ENCODE measurements at regions not wholly inside any gene's neighbourhood (a gene's known extent, or its start where the extent isn't known, plus 50 kb on each side); places are given as distances from the start of the nearest gene placed in this dataset.

- DNase-seq = no peak
- Histone ChIP-seq H3K36me3 (replicated peaks) (no peaks in the 10 kb centered on the region), H3K27me3 (replicated peaks) (no peaks in the 10 kb centered on the region), H3K4me3 (ENCODE audit: low read depth, low read length) (no peak overlapping the region), H3K27ac (no peak overlapping the region)
- in situ Hi-C loops (cut with HindIII; ENCODE audit: low pct_ligation_motif_present, low sequenced_read_pairs) = no loop called here
- TF ChIP-seq CTCF (IDR thresholded peaks at IDR 0.05; ENCODE audit: low read depth, low read length, missing control alignments) = no peak
Measured at GRCh38 chr1:216794586-216794985, 71.4 kb upstream of the ESRRG start.

- Histone ChIP-seq H3K27ac (no peak overlapping the region), H3K36me3 (replicated peaks) (no peaks in the 10 kb centered on the region), H3K27me3 (replicated peaks) (no peaks in the 10 kb centered on the region), H3K4me3 (ENCODE audit: low read depth, low read length) (no peak overlapping the region)
- no peak for DNase-seq
- in situ Hi-C loops (cut with HindIII; ENCODE audit: low pct_ligation_motif_present, low sequenced_read_pairs) = no loop called here
- TF ChIP-seq CTCF (IDR thresholded peaks at IDR 0.05; ENCODE audit: low read depth, low read length, missing control alignments) = no peak
Measured at GRCh38 chr1:216793973-216794372, 70.7 kb upstream of the ESRRG start.

GRCh38 chr1:216793303-216793702, 70.1 kb upstream of the ESRRG start:
- Histone ChIP-seq H3K36me3 (replicated peaks) (no peaks in the 10 kb centered on the region), H3K27me3 (replicated peaks) (no peaks in the 10 kb centered on the region), H3K4me3 (ENCODE audit: low read depth, low read length) (no peak overlapping the region), H3K27ac (no peak overlapping the region)
- peak; percentile 20 for TF ChIP-seq CTCF (IDR thresholded peaks at IDR 0.05; ENCODE audit: low read depth, low read length, missing control alignments)
- in situ Hi-C loops (cut with HindIII; ENCODE audit: low pct_ligation_motif_present, low sequenced_read_pairs) = no loop called here
- DNase-seq = no peak

- in situ Hi-C loops (cut with HindIII; ENCODE audit: low pct_ligation_motif_present, low sequenced_read_pairs) = no loop called here
- DNase-seq = no peak
- no peak overlapping the region for H3K27ac ChIP-seq
- H3K4me3 ChIP-seq (ENCODE audit: low read depth, low read length) = no peak overlapping the region
- H3K36me3 ChIP-seq (replicated peaks) = no peaks in the 10 kb centered on the region
- no peaks in the 10 kb centered on the region for H3K27me3 ChIP-seq (replicated peaks)
- TF ChIP-seq CTCF (IDR thresholded peaks at IDR 0.05; ENCODE audit: low read depth, low read length, missing control alignments) = no peak
Measured at GRCh38 chr1:216788671-216789070, 65.4 kb upstream of the ESRRG start.

- DNase-seq = no peak
- no peak for TF ChIP-seq CTCF (IDR thresholded peaks at IDR 0.05; ENCODE audit: low read depth, low read length, missing control alignments)
- in situ Hi-C loops (cut with HindIII; ENCODE audit: low pct_ligation_motif_present, low sequenced_read_pairs) = no loop called here
- no peak overlapping the region for H3K4me3 ChIP-seq (ENCODE audit: low read depth, low read length)
- H3K27me3 ChIP-seq (replicated peaks) = no peaks in the 10 kb centered on the region
- H3K36me3 ChIP-seq (replicated peaks) = no peaks in the 10 kb centered on the region
- no peak overlapping the region for H3K27ac ChIP-seq
Measured at GRCh38 chr1:216785737-216786136, 62.5 kb upstream of the ESRRG start.

GRCh38 chr1:216785221-216785620, 62.0 kb upstream of the ESRRG start:
- Histone ChIP-seq H3K36me3 (replicated peaks) (no peaks in the 10 kb centered on the region), H3K27ac (no peak overlapping the region), H3K4me3 (ENCODE audit: low read depth, low read length) (no peak overlapping the region), H3K27me3 (replicated peaks) (no peaks in the 10 kb centered on the region)
- in situ Hi-C loops (cut with HindIII; ENCODE audit: low pct_ligation_motif_present, low sequenced_read_pairs) = no loop called here
- DNase-seq = no peak
- no peak for TF ChIP-seq CTCF (IDR thresholded peaks at IDR 0.05; ENCODE audit: low read depth, low read length, missing control alignments)
